Stimulated activated naive CD4-positive, alpha-beta T cell (primary cell): ENCODE measurements at regions not wholly inside any gene's neighbourhood (a gene's known extent, or its start where the extent isn't known, plus 50 kb on each side); places are given as distances from the start of the nearest gene placed in this dataset.

Source experiments
- DNase-seq, 6 experiments: peaks; one replicate each; lab custom pipeline; 2025; lab: John Stamatoyannopoulos, UW

GRCh38 chr7:12783421-12784095 lies 96.1 kb downstream of the ARL4A start:
- DNase-seq, result no peak

DNA sequence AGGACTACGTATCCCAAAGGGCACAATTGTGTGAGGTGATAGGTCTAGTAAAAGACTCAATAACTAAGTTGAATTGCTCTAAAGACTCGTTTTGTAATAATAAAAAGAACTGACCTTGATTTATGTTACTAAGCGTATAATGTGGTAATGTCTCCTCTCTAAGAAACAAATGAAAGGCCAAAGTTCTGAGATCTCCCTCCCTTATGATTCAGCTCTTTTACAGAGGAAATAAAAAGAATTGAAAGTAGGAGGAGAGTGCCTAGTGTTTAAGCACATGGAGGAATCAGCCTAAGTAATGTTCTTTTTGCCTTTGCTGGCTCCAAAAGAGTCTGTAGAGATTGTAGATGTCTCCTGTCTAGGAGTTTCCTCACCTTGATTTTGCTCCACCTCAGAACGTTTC lies 98.0 kb downstream of the ARL4A start:
- no peak for DNase-seq

DNA sequence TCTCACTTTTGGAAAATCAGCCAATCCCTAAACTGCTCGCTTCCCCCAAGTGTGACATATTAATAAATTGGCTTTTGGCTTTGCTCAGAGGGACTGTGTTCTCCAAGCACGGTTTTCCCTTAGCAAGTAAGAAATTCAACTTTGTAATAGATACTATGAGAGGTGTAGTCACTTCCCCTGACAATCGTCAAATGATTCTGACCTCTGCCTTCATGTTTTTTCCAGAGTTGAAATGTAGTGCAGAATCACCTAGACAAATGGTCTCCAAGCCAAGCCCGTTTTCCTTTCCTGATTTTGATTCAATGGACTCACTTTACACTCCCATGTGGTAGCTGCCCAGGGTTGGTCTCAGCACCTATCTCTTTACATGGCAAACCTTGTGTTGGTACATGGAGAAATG lies 99.1 kb downstream of the ARL4A start:
- no peak for DNase-seq

GRCh38 chr7:12788171-12788570 lies 100.7 kb downstream of the ARL4A start:
- no peak for DNase-seq

GRCh38 chr7:12788591-12788990 lies 101.2 kb downstream of the ARL4A start:
- no peak for DNase-seq

DNA sequence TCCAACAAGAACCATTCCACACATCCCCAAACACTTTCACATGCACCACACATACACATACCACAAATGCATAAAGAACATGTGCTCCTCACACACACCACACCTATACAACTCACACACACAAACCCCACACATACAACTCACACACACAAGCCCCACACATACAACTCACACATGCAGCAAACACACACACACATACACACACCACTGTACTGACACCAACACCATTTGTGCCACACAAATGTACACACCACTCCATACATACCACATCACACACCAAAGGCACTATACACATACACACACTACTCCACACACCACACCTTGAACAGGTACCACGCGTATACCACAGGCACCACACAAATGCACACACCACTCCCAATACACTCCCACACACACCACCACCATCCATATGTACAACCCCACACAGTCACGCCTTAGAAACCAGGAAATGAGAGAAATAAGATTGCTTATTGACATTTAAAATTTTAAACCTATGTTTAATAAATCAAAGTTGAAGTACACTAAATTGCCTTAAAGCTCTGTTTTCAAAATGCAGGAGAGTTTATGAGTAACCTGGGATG lies 107.4 kb downstream of the ARL4A start:
- no peak for DNase-seq

DNA sequence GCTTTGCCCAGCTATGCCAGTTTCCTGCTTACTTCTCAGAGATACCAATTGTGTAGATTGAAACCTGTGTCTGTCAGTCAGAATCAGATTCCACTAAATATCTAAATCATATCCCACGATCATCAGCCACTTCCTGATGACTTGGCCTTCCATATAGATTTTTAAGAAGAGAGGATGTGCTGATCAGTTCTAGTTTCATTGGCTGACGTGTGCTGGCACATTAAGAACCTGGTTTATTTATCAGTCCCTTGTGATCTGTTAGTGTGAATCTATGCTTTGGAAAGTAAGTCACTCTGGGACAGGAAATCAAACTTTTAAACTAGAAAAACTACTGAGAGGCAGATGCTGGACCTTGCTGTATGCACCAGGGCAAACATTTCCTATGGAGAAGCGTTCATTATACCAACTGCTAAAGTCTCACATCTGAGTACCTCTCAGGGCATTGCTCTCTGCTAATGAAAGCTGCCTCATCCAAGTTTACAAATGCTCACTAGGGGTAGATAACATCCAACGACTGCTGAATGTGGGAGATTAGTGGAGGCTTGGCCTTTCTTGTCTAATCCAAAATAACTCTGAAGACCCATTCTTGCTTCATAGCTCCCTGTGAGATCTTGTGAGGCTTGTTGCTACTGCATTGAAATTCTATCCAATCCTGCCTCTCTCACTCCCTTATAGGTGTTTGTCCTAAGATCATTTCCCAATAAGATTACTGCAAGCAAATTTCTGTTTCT lies 109.1 kb downstream of the ARL4A start:
- DNase-seq, result no peak

DNA sequence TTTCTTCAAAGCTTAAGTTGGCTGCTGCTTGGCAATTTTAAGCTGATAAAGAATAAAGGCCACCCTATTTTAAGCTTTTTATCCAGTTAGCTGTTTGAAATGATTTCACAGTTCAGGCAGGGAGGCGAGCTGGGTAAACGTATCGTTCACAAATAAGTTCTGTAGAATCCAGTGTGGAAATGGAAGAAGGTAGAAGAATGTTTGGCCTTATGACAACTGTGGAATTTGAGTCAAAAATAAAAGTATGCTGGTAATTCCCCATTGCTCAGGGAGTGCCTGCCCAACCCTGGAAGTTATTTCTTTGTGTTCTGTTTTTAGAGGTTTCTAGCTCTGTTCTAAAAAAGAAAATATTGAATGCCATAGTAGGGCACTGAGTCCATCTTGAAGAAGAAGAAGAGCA lies 113.1 kb downstream of the ARL4A start:
- no peak for DNase-seq

DNA sequence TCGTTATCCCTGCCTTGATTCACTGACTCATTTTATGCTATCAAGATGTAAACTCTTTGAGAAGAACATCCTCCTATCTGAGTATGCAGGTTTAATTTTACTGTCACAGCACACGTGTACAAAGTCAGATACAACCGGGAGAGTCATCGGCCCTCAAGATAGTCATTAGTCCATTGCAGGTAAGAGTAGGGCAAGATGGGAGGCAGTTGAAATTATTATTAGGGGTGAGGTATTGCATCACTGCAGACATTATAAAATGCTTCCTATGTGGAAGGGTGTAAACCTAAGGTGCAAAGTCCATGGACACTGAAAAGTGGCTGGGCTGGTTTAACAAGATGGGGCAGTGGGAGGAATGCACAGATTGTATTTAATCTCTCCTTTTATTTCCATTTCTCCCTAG lies 113.7 kb downstream of the ARL4A start:
- DNase-seq, result no peak

DNA sequence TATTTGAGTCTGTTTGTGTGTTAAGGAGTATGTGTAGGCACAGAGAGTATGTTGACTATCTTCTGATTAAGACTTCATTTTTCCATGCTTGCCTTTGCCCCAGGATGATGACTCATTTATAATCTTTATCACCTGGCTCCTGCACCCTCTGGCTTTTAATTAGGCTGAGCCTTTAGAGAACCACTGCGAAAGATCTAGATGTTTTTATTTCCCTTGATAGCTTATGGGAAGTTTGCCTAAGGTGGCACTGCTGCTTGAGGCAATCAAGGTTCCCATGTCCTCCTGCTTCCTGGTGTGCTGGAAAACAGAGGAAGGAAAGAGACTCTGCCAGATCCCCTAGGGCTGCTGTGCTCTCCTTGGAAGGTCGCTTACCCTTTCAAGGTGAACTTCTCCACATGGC lies 114.6 kb downstream of the ARL4A start:
- DNase-seq, result no peak

DNA sequence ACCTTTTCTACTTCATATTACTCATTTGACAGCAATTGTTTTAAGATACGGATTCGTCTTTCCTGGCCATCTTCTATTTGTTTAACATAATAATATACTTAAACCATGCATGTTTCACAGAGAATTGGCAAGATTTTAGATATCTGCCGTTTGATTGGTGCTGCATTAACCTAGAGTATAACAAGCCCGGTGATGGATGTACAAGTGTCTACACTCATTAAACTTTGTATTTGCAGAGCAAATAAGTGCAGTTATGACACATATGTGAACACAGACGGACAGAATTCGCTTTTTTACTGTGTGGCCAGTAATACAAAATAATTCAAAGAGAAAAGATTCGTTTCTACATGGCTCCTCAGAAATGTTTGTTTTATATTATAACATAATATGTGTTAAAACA lies 116.1 kb downstream of the ARL4A start:
- no peak for DNase-seq

DNA sequence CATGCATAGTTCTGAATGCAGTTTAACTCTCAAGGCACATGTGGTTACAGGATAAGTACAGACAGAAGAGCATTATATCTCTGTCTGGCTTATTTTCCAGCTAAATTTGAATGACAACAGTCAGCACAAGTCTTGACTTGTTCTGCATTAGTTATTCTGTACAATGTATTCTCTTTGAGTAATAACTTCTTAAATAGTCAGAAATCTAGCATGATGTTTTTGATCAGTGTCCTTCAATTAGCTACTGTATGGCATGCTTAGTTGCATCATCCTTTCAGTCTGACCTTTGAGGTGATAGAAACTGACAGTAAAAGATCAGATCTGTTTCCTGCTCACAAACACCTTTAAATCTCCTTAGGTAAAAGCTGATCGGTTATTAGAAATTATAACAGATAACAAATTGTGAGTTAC lies 118.1 kb downstream of the ARL4A start:
- no peak for DNase-seq

GRCh38 chr7:12805957-12806356 lies 118.5 kb downstream of the ARL4A start:
- DNase-seq, result no peak

GRCh38 chr7:12809476-12809875 lies 122.0 kb downstream of the ARL4A start:
- no peak for DNase-seq

GRCh38 chr7:12812111-12812510 lies 124.7 kb downstream of the ARL4A start:
- DNase-seq, result no peak

- no peak for DNase-seq
These were observed 126.7 kb downstream of the ARL4A start for GRCh38 chr7:12814107-12814506.

DNA sequence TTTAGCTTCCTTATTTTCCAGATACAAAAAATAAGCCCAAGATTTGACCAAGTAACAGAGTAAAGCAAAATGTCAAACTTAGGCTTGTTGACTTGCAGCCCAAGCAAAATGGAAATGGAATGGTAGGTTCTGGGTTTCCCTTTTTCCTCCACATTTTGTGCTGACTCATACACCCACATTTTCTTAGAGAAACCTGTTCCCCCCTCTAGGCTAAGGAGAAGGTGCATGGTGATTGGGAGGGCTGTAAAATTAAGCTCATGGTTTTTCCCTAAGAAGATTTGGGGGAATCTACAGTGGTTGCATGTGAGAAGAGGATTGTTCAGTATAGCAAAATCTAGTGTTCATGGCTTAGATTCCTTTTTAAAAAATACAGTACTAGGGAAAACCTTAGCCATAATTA lies 127.4 kb downstream of the ARL4A start:
- no peak for DNase-seq

DNA sequence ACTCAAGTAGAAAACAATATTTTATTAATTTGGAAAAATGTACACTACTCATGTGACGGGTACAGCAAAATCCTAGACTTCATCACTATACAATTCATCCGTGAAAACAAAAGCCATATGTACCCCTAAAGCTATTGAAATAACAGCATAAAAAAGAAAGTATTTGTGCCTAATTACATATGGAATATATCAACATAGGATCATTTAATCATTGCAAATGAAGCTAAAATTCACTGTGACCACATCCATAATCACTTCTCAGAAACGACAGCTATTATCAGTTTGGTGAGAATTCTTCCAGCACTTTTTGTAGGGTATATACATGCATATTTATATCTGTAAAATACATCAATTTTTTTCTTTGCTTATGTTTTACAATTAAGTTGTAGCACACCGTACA lies 128.0 kb downstream of the ARL4A start:
- no peak for DNase-seq

DNA sequence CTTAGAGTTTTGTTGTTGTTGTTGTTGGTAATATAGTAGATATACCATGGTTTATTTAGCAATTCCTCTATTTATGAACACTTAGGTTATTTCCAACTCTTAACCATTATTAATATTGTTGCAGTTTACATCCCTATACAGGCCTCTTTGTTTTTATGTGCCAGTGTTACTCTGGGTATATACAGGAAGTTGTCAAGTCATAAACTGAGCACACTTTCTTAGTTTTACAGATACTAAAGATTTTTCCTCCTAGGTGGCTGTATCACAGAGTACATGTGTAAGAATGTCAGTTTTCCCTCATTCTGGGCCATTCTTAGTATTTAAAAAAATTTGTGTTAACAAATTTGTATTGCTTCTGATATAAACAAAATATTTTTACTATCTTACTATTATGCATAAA lies 128.4 kb downstream of the ARL4A start:
- DNase-seq, result no peak

- no peak for DNase-seq
These were observed 133.3 kb downstream of the ARL4A start for GRCh38 chr7:12820777-12821176.

- DNase-seq, result no peak
These were observed 134.3 kb downstream of the ARL4A start for GRCh38 chr7:12821746-12822145.

- DNase-seq, result no peak
These were observed 138.6 kb downstream of the ARL4A start for GRCh38 chr7:12826079-12826478.

GRCh38 chr7:12827219-12827821 lies 139.9 kb downstream of the ARL4A start:
- DNase-seq, result no peak
